WTC11 (cell line): ENCODE measurements at regions not wholly inside any gene's neighbourhood (a gene's known extent, or its start where the extent isn't known, plus 50 kb on each side); places are given as distances from the start of the nearest gene placed in this dataset.

Experiments used
- ATAC-seq: fragments of 200-7000 bp; cut with Tn5 transposase; 2 replicates; pipeline ENCODE4 v1.10.0; 2021; ENCODE audit warnings: mild to moderate bottlenecking, moderate library complexity
- CTCF ChIA-PET: fragments of 300-600 bp; sonication (Branson Sonifier 250); formaldehyde crosslinking; loops from one replicate; lab custom pipeline; 2021; ENCODE audit warnings: antibody characterized with exemption; lab: Charles Lee
- POLR2A ChIA-PET: fragments of 350-600 bp; sonication (Branson Sonifier 250); formaldehyde crosslinking; loops from one replicate; lab custom pipeline; 2021; ENCODE audit warnings: antibody characterized with exemption; lab: Charles Lee
- DNase-seq: peaks from one replicate; pipeline ENCODE4 v3.0.0; 2021; ENCODE audit warnings: low spot score
- H3K27ac Mint-ChIP-seq: 2 replicates; pipeline ENCODE4 v1.8.0; 2021; ENCODE audit warnings: mixed read lengths
- H3K27me3 Mint-ChIP-seq: 2 replicates; pipeline ENCODE4 v1.8.0; 2021; ENCODE audit warnings: low read depth, mild to moderate bottlenecking, moderate library complexity, mixed read lengths
- H3K36me3 Mint-ChIP-seq: 2 replicates; pipeline ENCODE4 v1.8.0; 2021; ENCODE audit warnings: mixed read lengths
- H3K4me1 Mint-ChIP-seq: 2 replicates; pipeline ENCODE4 v1.8.0; 2022; ENCODE audit warnings: mixed read lengths
- H3K4me3 Mint-ChIP-seq: 2 replicates; pipeline ENCODE4 v1.8.0; 2021; ENCODE audit warnings: mild to moderate bottlenecking, moderate library complexity, mixed read lengths
- H3K9me3 Mint-ChIP-seq: 2 replicates; pipeline ENCODE4 v1.8.0; 2021; ENCODE audit warnings: mixed read lengths
- CBFB ChIP-seq: sonication (generic); formaldehyde crosslinking; IDR thresholded peaks from 2 replicates; pipeline ENCODE4 v1.8.1; 2022; ENCODE audit warnings: mild to moderate bottlenecking, low read depth, missing genetic modification reagents
- ESRRA ChIP-seq: sonication (generic); formaldehyde crosslinking; IDR thresholded peaks from 2 replicates; pipeline ENCODE4 v1.8.1; 2022; ENCODE audit warnings: mild to moderate bottlenecking, missing genetic modification reagents, borderline replicate concordance
- ETV6 ChIP-seq: sonication (generic); formaldehyde crosslinking; IDR thresholded peaks from 2 replicates; pipeline ENCODE4 v1.8.1; 2022; ENCODE audit warnings: mild to moderate bottlenecking, missing genetic modification reagents
- FOXK1 ChIP-seq: sonication (generic); formaldehyde crosslinking; IDR thresholded peaks from 2 replicates; pipeline ENCODE4 v1.8.0; 2022; ENCODE audit warnings: mild to moderate bottlenecking, moderate library complexity, missing genetic modification reagents
- FOXP1 ChIP-seq: sonication (generic); formaldehyde crosslinking; IDR thresholded peaks from 2 replicates; pipeline ENCODE4 v1.8.0; 2022; ENCODE audit warnings: missing genetic modification reagents, mild to moderate bottlenecking, moderate library complexity, borderline replicate concordance
- GRHL2 ChIP-seq: fragments of 250-450 bp; sonication (Bioruptor Pico); IDR thresholded peaks from 2 replicates; pipeline ENCODE4 v1.8.0; 2022; ENCODE audit warnings: mild to moderate bottlenecking, moderate library complexity; ENCODE audit not compliant: insufficient replicate concordance, severe bottlenecking
- IRF2 ChIP-seq: sonication (generic); formaldehyde crosslinking; IDR thresholded peaks from 2 replicates; pipeline ENCODE4 v1.8.0; 2022; ENCODE audit warnings: low read depth, missing genetic modification reagents, borderline replicate concordance
- NR2C2 ChIP-seq: sonication (generic); formaldehyde crosslinking; IDR thresholded peaks from 2 replicates; pipeline ENCODE4 v1.8.0; 2022; ENCODE audit warnings: mild to moderate bottlenecking, missing genetic modification reagents
- OVOL2 ChIP-seq: fragments of 250-450 bp; sonication (Bioruptor Pico); IDR thresholded peaks from 2 replicates; pipeline ENCODE4 v1.9.0; 2021; ENCODE audit warnings: mild to moderate bottlenecking, borderline replicate concordance
- TEAD1 ChIP-seq: sonication (generic); formaldehyde crosslinking; IDR thresholded peaks from 2 replicates; pipeline ENCODE4 v1.8.0; 2022; ENCODE audit warnings: mild to moderate bottlenecking, missing genetic modification reagents
- TEAD4 ChIP-seq: sonication (generic); formaldehyde crosslinking; IDR thresholded peaks from 2 replicates; pipeline ENCODE4 v1.8.0; 2022; ENCODE audit warnings: mild to moderate bottlenecking, missing genetic modification reagents
- ZBTB21 ChIP-seq: sonication (generic); formaldehyde crosslinking; IDR thresholded peaks from 2 replicates; pipeline ENCODE4 v1.8.1; 2023; ENCODE audit warnings: mild to moderate bottlenecking, missing genetic modification reagents, borderline replicate concordance
- ZNF423 ChIP-seq: fragments of 250-450 bp; sonication (Bioruptor Pico); IDR thresholded peaks from 2 replicates; pipeline ENCODE4 v2.1.2; 2022; ENCODE audit warnings: mild to moderate bottlenecking, moderate library complexity
- TF ChIP-seq, protein P1 (sequence below): sonication (generic); formaldehyde crosslinking; IDR thresholded peaks from 2 replicates; pipeline ENCODE4 v1.8.0; 2023; ENCODE audit warnings: mild to moderate bottlenecking, missing genetic modification reagents
- TF ChIP-seq, protein P2 (sequence below): sonication (generic); formaldehyde crosslinking; IDR thresholded peaks from 2 replicates; pipeline ENCODE4 v1.8.0; 2022; ENCODE audit warnings: mild to moderate bottlenecking, missing genetic modification reagents
- TF ChIP-seq, protein P3 (sequence below): fragments of 250-450 bp; sonication (Bioruptor Pico); IDR thresholded peaks from 2 replicates; pipeline ENCODE4 v1.9.0; 2021; ENCODE audit warnings: mild to moderate bottlenecking
- TF ChIP-seq, protein P4 (sequence below): fragments of 250-450 bp; sonication (Bioruptor Pico); IDR thresholded peaks from 2 replicates; pipeline ENCODE4 v1.9.0; 2021; ENCODE audit warnings: mild to moderate bottlenecking
- TF ChIP-seq, protein P5 (sequence below): sonication (generic); formaldehyde crosslinking; IDR thresholded peaks from 2 replicates; pipeline ENCODE4 v1.8.1; 2023; ENCODE audit warnings: mild to moderate bottlenecking, missing genetic modification reagents
- TF ChIP-seq, protein P6 (sequence below): sonication (generic); formaldehyde crosslinking; IDR thresholded peaks from 2 replicates; pipeline ENCODE4 v1.8.0; 2022; ENCODE audit warnings: mild to moderate bottlenecking, missing genetic modification reagents
- TF ChIP-seq, protein P7 (sequence below): sonication (generic); formaldehyde crosslinking; IDR thresholded peaks from 2 replicates; pipeline ENCODE4 v1.8.1; 2023; ENCODE audit warnings: mild to moderate bottlenecking, missing genetic modification reagents
- TF ChIP-seq, protein P8 (sequence below): sonication (generic); formaldehyde crosslinking; IDR thresholded peaks from 2 replicates; pipeline ENCODE4 v1.8.1; 2023; ENCODE audit warnings: mild to moderate bottlenecking, missing genetic modification reagents, moderate library complexity

DNA sequence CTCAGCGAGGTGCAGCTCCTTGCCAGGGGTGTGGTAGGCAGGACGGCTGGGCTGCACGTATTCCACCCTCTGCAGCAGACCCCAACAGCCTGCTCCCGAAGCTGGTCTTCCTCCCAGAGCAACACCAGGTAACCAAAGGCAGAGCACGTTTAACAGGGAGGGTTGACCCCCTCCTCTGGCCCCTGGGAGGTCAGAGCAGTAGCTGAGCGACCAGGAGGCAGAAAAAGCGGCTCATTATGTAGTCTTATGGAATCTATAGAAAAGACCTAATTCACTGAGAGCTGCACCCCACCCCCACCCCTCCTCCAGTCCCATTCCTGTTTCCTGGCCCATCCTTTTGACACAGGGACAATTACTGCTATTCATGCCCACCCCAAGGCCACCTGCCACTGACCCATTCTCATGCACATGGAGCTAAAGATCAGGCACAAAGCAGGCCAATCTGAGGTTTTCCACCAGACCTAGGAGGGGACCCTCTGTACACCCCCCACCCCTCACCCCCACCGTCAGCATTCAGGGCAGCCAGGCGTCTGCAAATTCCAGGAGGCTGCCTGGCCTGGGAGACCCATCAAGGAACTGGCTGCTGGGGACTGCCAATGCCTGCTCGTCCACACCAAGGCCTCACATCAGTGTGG lies 60.9 kb upstream of the FZD7 start (continued):
- TF ChIP-seq TEAD4 (CRISPR knock-in tag) (peak; percentile 65; the same call in 1 of the 2 replicates), ETV6 (peak; percentile 47; the same call in 1 of the 2 replicates), TEAD1 (CRISPR knock-in tag) (peak; percentile 84; the same call in 1 of the 2 replicates), FOXP1 (peak; percentile 64), FOXK1 (CRISPR knock-in tag) (peak; percentile 72; the same call in 1 of the 2 replicates), ZBTB21 (CRISPR knock-in tag) (peak; percentile 84; the same call in 1 of the 2 replicates), NR2C2 (CRISPR knock-in tag) (no peak), ZNF423 (CRISPR knock-in tag) (peak; percentile 38; the same call in 1 of the 2 replicates)
- TF ChIP-seq, protein P1, sequence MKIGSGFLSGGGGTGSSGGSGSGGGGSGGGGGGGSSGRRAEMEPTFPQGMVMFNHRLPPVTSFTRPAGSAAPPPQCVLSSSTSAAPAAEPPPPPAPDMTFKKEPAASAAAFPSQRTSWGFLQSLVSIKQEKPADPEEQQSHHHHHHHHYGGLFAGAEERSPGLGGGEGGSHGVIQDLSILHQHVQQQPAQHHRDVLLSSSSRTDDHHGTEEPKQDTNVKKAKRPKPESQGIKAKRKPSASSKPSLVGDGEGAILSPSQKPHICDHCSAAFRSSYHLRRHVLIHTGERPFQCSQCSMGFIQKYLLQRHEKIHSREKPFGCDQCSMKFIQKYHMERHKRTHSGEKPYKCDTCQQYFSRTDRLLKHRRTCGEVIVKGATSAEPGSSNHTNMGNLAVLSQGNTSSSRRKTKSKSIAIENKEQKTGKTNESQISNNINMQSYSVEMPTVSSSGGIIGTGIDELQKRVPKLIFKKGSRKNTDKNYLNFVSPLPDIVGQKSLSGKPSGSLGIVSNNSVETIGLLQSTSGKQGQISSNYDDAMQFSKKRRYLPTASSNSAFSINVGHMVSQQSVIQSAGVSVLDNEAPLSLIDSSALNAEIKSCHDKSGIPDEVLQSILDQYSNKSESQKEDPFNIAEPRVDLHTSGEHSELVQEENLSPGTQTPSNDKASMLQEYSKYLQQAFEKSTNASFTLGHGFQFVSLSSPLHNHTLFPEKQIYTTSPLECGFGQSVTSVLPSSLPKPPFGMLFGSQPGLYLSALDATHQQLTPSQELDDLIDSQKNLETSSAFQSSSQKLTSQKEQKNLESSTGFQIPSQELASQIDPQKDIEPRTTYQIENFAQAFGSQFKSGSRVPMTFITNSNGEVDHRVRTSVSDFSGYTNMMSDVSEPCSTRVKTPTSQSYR (CRISPR knock-in tag), result peak; percentile 96
- TF ChIP-seq, protein P2, sequence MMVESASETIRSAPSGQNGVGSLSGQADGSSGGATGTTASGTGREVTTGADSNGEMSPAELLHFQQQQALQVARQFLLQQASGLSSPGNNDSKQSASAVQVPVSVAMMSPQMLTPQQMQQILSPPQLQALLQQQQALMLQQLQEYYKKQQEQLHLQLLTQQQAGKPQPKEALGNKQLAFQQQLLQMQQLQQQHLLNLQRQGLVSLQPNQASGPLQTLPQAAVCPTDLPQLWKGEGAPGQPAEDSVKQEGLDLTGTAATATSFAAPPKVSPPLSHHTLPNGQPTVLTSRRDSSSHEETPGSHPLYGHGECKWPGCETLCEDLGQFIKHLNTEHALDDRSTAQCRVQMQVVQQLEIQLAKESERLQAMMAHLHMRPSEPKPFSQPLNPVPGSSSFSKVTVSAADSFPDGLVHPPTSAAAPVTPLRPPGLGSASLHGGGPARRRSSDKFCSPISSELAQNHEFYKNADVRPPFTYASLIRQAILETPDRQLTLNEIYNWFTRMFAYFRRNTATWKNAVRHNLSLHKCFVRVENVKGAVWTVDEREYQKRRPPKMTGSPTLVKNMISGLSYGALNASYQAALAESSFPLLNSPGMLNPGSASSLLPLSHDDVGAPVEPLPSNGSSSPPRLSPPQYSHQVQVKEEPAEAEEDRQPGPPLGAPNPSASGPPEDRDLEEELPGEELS (CRISPR knock-in tag), result peak; percentile 68
- TF ChIP-seq, protein P3, sequence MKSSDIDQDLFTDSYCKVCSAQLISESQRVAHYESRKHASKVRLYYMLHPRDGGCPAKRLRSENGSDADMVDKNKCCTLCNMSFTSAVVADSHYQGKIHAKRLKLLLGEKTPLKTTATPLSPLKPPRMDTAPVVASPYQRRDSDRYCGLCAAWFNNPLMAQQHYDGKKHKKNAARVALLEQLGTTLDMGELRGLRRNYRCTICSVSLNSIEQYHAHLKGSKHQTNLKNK (CRISPR knock-in tag), result no peak

DNA sequence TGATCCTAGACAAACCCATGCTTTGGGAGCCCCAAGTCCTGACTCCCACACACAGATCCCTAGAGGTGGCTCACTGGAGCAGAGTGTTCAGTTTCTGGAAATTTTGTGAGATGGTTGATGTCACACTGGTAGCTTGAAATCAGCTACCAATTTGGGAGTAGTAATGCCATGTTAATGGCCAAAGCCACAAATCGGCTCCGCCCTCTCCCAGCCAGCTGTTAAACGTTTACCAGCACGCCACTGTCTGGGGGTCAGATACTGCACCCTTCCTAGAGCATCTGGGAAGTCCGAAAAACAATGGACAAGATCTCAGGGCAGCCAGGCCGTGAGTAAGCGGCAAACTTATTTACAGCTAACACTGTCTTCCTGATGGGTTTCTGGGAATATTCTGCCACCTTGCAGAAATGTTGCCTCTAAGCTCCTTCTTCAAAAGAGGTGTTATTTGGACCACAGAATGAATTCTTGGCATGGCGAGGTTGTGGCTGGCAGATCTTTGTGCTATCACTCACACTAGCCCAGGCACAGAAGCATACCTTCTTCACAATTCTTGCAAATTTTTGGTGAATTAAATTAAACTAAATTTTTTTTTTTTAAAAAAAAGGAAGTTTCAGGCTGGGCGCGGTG lies 60.2 kb upstream of the FZD7 start:
- H3K36me3 Mint-ChIP-seq, result peaks cover 9% of the 10 kb centered on the region; the same call in 1 of the 2 replicates
- H3K9me3 Mint-ChIP-seq, result no peaks in the 10 kb centered on the region; the same call in 1 of the 2 replicates
- ATAC-seq (peak; percentile 0; the same call in 1 of the 2 replicates), DNase-seq (no peak)
- ChIA-PET CTCF (interaction anchor here (0.7 to 2.0 kb wide), 13 partner anchors 10 to 208 kb away, joined by 3 to 9 read pairs (median 4); no protein-coding TSS in a partner anchor), POLR2A (interaction anchor here (0.5 to 2.0 kb wide), 15 partner anchors 8 to 264 kb away, joined by 3 to 19 read pairs (median 6); no protein-coding TSS in a partner anchor)
- H3K4me3 Mint-ChIP-seq, result no peak overlapping the region
- H3K4me1 Mint-ChIP-seq, result peaks cover 94% of the 10 kb centered on the region
- peak overlapping the region; percentile 98 for H3K27ac Mint-ChIP-seq
- no peaks in the 10 kb centered on the region for H3K27me3 Mint-ChIP-seq
- TF ChIP-seq, protein P4, sequence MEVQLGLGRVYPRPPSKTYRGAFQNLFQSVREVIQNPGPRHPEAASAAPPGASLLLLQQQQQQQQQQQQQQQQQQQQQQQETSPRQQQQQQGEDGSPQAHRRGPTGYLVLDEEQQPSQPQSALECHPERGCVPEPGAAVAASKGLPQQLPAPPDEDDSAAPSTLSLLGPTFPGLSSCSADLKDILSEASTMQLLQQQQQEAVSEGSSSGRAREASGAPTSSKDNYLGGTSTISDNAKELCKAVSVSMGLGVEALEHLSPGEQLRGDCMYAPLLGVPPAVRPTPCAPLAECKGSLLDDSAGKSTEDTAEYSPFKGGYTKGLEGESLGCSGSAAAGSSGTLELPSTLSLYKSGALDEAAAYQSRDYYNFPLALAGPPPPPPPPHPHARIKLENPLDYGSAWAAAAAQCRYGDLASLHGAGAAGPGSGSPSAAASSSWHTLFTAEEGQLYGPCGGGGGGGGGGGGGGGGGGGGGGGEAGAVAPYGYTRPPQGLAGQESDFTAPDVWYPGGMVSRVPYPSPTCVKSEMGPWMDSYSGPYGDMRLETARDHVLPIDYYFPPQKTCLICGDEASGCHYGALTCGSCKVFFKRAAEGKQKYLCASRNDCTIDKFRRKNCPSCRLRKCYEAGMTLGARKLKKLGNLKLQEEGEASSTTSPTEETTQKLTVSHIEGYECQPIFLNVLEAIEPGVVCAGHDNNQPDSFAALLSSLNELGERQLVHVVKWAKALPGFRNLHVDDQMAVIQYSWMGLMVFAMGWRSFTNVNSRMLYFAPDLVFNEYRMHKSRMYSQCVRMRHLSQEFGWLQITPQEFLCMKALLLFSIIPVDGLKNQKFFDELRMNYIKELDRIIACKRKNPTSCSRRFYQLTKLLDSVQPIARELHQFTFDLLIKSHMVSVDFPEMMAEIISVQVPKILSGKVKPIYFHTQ (CRISPR knock-in tag), result no peak
- no peak for TF ChIP-seq GRHL2 (CRISPR knock-in tag)
- no peak for TF ChIP-seq TEAD4 (CRISPR knock-in tag)
- TF ChIP-seq CBFB (CRISPR knock-in tag), result no peak
- TF ChIP-seq, protein P5, sequence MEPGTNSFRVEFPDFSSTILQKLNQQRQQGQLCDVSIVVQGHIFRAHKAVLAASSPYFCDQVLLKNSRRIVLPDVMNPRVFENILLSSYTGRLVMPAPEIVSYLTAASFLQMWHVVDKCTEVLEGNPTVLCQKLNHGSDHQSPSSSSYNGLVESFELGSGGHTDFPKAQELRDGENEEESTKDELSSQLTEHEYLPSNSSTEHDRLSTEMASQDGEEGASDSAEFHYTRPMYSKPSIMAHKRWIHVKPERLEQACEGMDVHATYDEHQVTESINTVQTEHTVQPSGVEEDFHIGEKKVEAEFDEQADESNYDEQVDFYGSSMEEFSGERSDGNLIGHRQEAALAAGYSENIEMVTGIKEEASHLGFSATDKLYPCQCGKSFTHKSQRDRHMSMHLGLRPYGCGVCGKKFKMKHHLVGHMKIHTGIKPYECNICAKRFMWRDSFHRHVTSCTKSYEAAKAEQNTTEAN, result no peak
- TF ChIP-seq, protein P6, sequence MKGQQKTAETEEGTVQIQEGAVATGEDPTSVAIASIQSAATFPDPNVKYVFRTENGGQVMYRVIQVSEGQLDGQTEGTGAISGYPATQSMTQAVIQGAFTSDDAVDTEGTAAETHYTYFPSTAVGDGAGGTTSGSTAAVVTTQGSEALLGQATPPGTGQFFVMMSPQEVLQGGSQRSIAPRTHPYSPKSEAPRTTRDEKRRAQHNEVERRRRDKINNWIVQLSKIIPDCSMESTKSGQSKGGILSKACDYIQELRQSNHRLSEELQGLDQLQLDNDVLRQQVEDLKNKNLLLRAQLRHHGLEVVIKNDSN (CRISPR knock-in tag), result no peak
- TF ChIP-seq, protein P7, sequence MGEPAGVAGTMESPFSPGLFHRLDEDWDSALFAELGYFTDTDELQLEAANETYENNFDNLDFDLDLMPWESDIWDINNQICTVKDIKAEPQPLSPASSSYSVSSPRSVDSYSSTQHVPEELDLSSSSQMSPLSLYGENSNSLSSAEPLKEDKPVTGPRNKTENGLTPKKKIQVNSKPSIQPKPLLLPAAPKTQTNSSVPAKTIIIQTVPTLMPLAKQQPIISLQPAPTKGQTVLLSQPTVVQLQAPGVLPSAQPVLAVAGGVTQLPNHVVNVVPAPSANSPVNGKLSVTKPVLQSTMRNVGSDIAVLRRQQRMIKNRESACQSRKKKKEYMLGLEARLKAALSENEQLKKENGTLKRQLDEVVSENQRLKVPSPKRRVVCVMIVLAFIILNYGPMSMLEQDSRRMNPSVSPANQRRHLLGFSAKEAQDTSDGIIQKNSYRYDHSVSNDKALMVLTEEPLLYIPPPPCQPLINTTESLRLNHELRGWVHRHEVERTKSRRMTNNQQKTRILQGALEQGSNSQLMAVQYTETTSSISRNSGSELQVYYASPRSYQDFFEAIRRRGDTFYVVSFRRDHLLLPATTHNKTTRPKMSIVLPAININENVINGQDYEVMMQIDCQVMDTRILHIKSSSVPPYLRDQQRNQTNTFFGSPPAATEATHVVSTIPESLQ, result no peak
- TF ChIP-seq, protein P8, sequence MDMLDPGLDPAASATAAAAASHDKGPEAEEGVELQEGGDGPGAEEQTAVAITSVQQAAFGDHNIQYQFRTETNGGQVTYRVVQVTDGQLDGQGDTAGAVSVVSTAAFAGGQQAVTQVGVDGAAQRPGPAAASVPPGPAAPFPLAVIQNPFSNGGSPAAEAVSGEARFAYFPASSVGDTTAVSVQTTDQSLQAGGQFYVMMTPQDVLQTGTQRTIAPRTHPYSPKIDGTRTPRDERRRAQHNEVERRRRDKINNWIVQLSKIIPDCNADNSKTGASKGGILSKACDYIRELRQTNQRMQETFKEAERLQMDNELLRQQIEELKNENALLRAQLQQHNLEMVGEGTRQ (CRISPR knock-in tag), result no peak
- TF ChIP-seq IRF2 (CRISPR knock-in tag), result no peak
- TF ChIP-seq ESRRA (CRISPR knock-in tag), result no peak
- TF ChIP-seq OVOL2 (CRISPR knock-in tag), result no peak
